RWPE1 (cell line): ENCODE measurements at regions not wholly inside any gene's neighbourhood (a gene's known extent, or its start where the extent isn't known, plus 50 kb on each side); places are given as distances from the start of the nearest gene placed in this dataset.
"Not testable (repeated sequence)": the region's sequence is repeated elsewhere in the genome, so short reads cannot be mapped to it uniquely, and the experiment has no call there.

Experiments used
- CTCF ChIA-PET: fragments of 350-600 bp; sonication (Branson Sonifier 250); formaldehyde crosslinking; extraction: SDS; loops from one replicate; lab custom pipeline; 2021; lab: Yijun Ruan, JAX
- POLR2A ChIA-PET: fragments of 400-600 bp; formaldehyde crosslinking; extraction: SDS; loops from one replicate; lab custom pipeline; 2020; ENCODE audit warnings: antibody characterized with exemption; ENCODE audit not compliant: low non-redundant PET; lab: Yijun Ruan, JAX
- DNase-seq: peaks from one replicate; pipeline ENCODE4 v3.0.0; 2012; ENCODE audit warnings: low spot score
- H3K27ac ChIP-seq: fragments of 450-650 bp; 2 replicates; pipeline ENCODE4 v1.5.1; 2017
- CTCF ChIP-seq: fragments of 450-650 bp; conservative IDR thresholded peaks from 2 replicates; pipeline ENCODE4 v1.5.1; 2017; ENCODE audit warnings: low read depth, mild to moderate bottlenecking

- no peak for TF ChIP-seq CTCF
- POLR2A ChIA-PET = no interaction called here
- CTCF ChIA-PET = interaction anchor here (0.6 to 0.7 kb wide), 2 partner anchors 28 to 40 kb away, joined by 3 read pairs; no protein-coding TSS in a partner anchor
- DNase-seq = no peak
- H3K27ac ChIP-seq = no peak overlapping the region
Measured at GRCh38 chr12:73632661-73633060, 905.0 kb upstream of the ATXN7L3B start.

GRCh38 chr12:73639397-73639796, 898.2 kb upstream of the ATXN7L3B start:
- CTCF ChIA-PET, POLR2A ChIA-PET, H3K27ac ChIP-seq, DNase-seq: not testable (repeated sequence)

- DNase-seq = no peak
- ChIA-PET CTCF (no interaction called here), POLR2A (no interaction called here)
- H3K27ac ChIP-seq = no peak overlapping the region
- TF ChIP-seq CTCF = no peak
Measured at GRCh38 chr12:73656375-73656774, 881.3 kb upstream of the ATXN7L3B start.

GRCh38 chr12:73659802-73660201, 877.8 kb upstream of the ATXN7L3B start:
- H3K27ac ChIP-seq = no peak overlapping the region
- no peak for TF ChIP-seq CTCF
- POLR2A ChIA-PET = no interaction called here
- CTCF ChIA-PET = interaction anchor here (0.6 kb wide), 1 partner anchor 1132 kb away, joined by 3 read pairs; no protein-coding TSS in a partner anchor
- no peak for DNase-seq

GRCh38 chr12:73665193-73665592, 872.4 kb upstream of the ATXN7L3B start:
- DNase-seq = no peak
- no peak for TF ChIP-seq CTCF
- CTCF ChIA-PET = interaction anchor here (0.6 kb wide), 1 partner anchor 314 kb away, joined by 3 read pairs; no protein-coding TSS in a partner anchor
- H3K27ac ChIP-seq = no peak overlapping the region
- POLR2A ChIA-PET = no interaction called here

- DNase-seq, POLR2A ChIA-PET, H3K27ac ChIP-seq, CTCF ChIA-PET: not testable (repeated sequence)
Measured at GRCh38 chr12:73671550-73671949, 866.1 kb upstream of the ATXN7L3B start.

- ChIA-PET POLR2A (no interaction called here), CTCF (no interaction called here)
- no peak overlapping the region for H3K27ac ChIP-seq
- TF ChIP-seq CTCF = no peak
- no peak for DNase-seq
Measured at GRCh38 chr12:73677520-73678291, 859.9 kb upstream of the ATXN7L3B start.
